GM23338 (cell line): ENCODE measurements at regions not wholly inside any gene's neighbourhood (a gene's known extent, or its start where the extent isn't known, plus 50 kb on each side); places are given as distances from the start of the nearest gene placed in this dataset.

Experiments used
- ATAC-seq: fragments of 200-7000 bp; cut with Tn5 transposase; 3 replicates; pipeline ENCODE4 v1.9.1; 2020
- DNase-seq: peaks from one replicate; pipeline ENCODE4 v3.0.0-alpha.2; 2015; ENCODE audit warnings: low spot score
- H2AFZ ChIP-seq: fragments of 200-600 bp; sonication (generic); 2 replicates; pipeline ENCODE4 v1.8.0; 2016; ENCODE audit warnings: antibody characterized with exemption, mild to moderate bottlenecking, moderate library complexity
- H3F3A ChIP-seq: fragments of 200-600 bp; sonication (generic); replicated peaks from 2 replicates; pipeline ENCODE4 v1.8.0; 2017; ENCODE audit warnings: antibody characterized with exemption, mixed run types, low read depth
- H3K27ac ChIP-seq: fragments of 200-600 bp; sonication (generic); 2 replicates; pipeline ENCODE4 v1.6.1; 2016; ENCODE audit warnings: low read depth
- H3K27me3 ChIP-seq: fragments of 200-600 bp; sonication (generic); 2 replicates; pipeline ENCODE4 v1.8.0; 2016; ENCODE audit warnings: mild to moderate bottlenecking, mixed run types, moderate library complexity; ENCODE audit not compliant: insufficient read depth
- H3K36me3 ChIP-seq: fragments of 200-600 bp; sonication (generic); 2 replicates; pipeline ENCODE4 v1.8.0; 2016; ENCODE audit warnings: mild to moderate bottlenecking; ENCODE audit not compliant: insufficient read depth
- H3K4me1 ChIP-seq: fragments of 200-600 bp; sonication (generic); 2 replicates; pipeline ENCODE4 v1.8.0; 2016; ENCODE audit warnings: mild to moderate bottlenecking, moderate library complexity; ENCODE audit not compliant: insufficient read depth
- H3K4me2 ChIP-seq: fragments of 200-600 bp; sonication (generic); 2 replicates; pipeline ENCODE4 v1.7.1; 2017; ENCODE audit warnings: mixed run types
- H3K4me3 ChIP-seq: fragments of 200-600 bp; sonication (generic); 2 replicates; pipeline ENCODE4 v1.6.1; 2016; ENCODE audit warnings: mixed run types
- H3K79me2 ChIP-seq: fragments of 200-600 bp; sonication (generic); replicated peaks from 2 replicates; pipeline ENCODE4 v1.8.0; 2017; ENCODE audit warnings: mild to moderate bottlenecking; ENCODE audit not compliant: insufficient read depth
- H3K9me2 ChIP-seq: fragments of 200-600 bp; sonication (generic); 2 replicates; pipeline ENCODE4 v1.8.0; 2017; ENCODE audit not compliant: insufficient read depth
- H4K20me1 ChIP-seq: fragments of 200-600 bp; sonication (generic); replicated peaks from 2 replicates; pipeline ENCODE4 v1.8.0; 2017; ENCODE audit warnings: mild to moderate bottlenecking; ENCODE audit not compliant: insufficient read depth
- H3K27ac Mint-ChIP-seq: 2 replicates; pipeline ENCODE4 v1.8.0; 2020; ENCODE audit warnings: inconsistent platforms, mild to moderate bottlenecking, moderate library complexity, mixed read lengths
- H3K27me3 Mint-ChIP-seq: 3 replicates; pipeline ENCODE4 v1.8.0; 2022; ENCODE audit warnings: low read depth, mild to moderate bottlenecking, moderate library complexity, mixed read lengths, inconsistent platforms; ENCODE audit not compliant: insufficient read depth, poor library complexity
- H3K36me3 Mint-ChIP-seq: 3 replicates; pipeline ENCODE4 v1.8.0; 2021; ENCODE audit warnings: low read depth, mild to moderate bottlenecking, inconsistent platforms, moderate library complexity, mixed read lengths
- H3K4me1 Mint-ChIP-seq: 3 replicates; pipeline ENCODE4 v1.8.0; 2020; ENCODE audit warnings: mild to moderate bottlenecking, inconsistent platforms, mixed read lengths
- H3K4me3 Mint-ChIP-seq: 3 replicates; pipeline ENCODE4 v1.8.0; 2021; ENCODE audit warnings: moderate library complexity, mild to moderate bottlenecking, inconsistent platforms, mixed read lengths
- H3K9me3 Mint-ChIP-seq: 3 replicates; pipeline ENCODE4 v1.8.0; 2020; ENCODE audit warnings: moderate library complexity, mild to moderate bottlenecking, inconsistent platforms, mixed read lengths
- CREB1 ChIP-seq: fragments of 250-450 bp; sonication (Bioruptor Pico); IDR thresholded peaks from 2 replicates; pipeline ENCODE4 v1.5.0; 2020; ENCODE audit warnings: low read depth, mild to moderate bottlenecking, moderate library complexity
- CTCF ChIP-seq, 2 experiments: fragments of 200-600 bp in 1 of 2; sonication (generic) in 1 of 2; conservative IDR thresholded peaks; 2 replicates each; pipeline versions ENCODE4 v1.5.1 to v1.6.1; 2016 to 2017; ENCODE audit warnings: antibody characterized with exemption in 2 of 2, low read depth in 2 of 2, mild to moderate bottlenecking in 2 of 2, moderate library complexity in 1 of 2
- EZH2 ChIP-seq: fragments of 200-600 bp; sonication (generic); IDR thresholded peaks from one replicate; pipeline ENCODE4 v1.8.0; 2017; ENCODE audit warnings: antibody characterized with exemption, mild to moderate bottlenecking, low read depth; ENCODE audit not compliant: unreplicated experiment
- EZH2phosphoT487 ChIP-seq: fragments of 200-600 bp; sonication (generic); IDR thresholded peaks from one replicate; pipeline ENCODE4 v1.8.1; 2018; ENCODE audit warnings: antibody characterized with exemption; ENCODE audit not compliant: unreplicated experiment
- JUNB ChIP-seq: IDR thresholded peaks from one replicate; pipeline ENCODE4 v1.6.1; 2016; ENCODE audit warnings: antibody characterized with exemption; ENCODE audit not compliant: unreplicated experiment
- NANOG ChIP-seq: IDR thresholded peaks from 2 replicates; pipeline ENCODE4 v1.6.1; 2016; ENCODE audit warnings: antibody characterized with exemption, borderline replicate concordance
- POLR2AphosphoS5 ChIP-seq: IDR thresholded peaks from 2 replicates; pipeline ENCODE4 v1.6.1; 2016; ENCODE audit warnings: antibody characterized with exemption, low read depth
- STAT1 ChIP-seq: IDR thresholded peaks from one replicate; pipeline ENCODE4 v1.6.1; 2016; ENCODE audit warnings: antibody characterized with exemption; ENCODE audit not compliant: unreplicated experiment
- ZNF114 ChIP-seq: fragments of 250-450 bp; sonication (Bioruptor Pico); IDR thresholded peaks from 2 replicates; pipeline ENCODE4 v1.5.0; 2020; ENCODE audit warnings: mild to moderate bottlenecking, moderate library complexity
- ZNF331 ChIP-seq: fragments of 250-450 bp; sonication (Bioruptor Pico); IDR thresholded peaks from 2 replicates; pipeline ENCODE4 v1.5.0; 2020; ENCODE audit warnings: low read depth, mild to moderate bottlenecking, moderate library complexity
- ZNF462 ChIP-seq: fragments of 250-450 bp; sonication (Bioruptor Pico); IDR thresholded peaks from 2 replicates; pipeline ENCODE4 v1.5.0; 2020; ENCODE audit warnings: mild to moderate bottlenecking, moderate library complexity
- TF ChIP-seq, protein P1 (sequence below): IDR thresholded peaks from one replicate; pipeline ENCODE4 v1.6.1; 2018; ENCODE audit warnings: antibody characterized with exemption; ENCODE audit not compliant: unreplicated experiment
- TF ChIP-seq, protein P2 (sequence below): IDR thresholded peaks from 2 replicates; pipeline ENCODE4 v1.6.1; 2016; ENCODE audit warnings: antibody characterized with exemption

DNA sequence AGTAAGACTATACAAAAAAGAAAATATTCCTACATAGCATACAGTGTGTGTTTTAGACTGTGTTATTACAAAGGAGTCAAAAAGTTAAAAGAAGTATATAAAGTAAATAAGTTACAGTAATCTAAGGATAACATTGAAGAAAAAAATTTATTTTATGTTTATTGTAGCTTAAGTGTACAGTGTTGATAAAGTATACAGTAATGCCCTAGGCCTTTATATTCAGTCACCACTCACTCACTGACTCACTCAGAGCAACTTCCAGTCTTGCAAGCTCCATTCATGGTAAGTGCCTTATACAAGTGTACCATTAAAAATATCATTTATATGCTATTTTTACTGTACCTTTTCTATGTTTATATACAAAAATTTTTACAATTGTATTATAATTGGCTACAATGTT is 220.1 kb downstream of the BCHE start:
- H4K20me1 ChIP-seq, result no peaks in the 10 kb centered on the region
- H2AFZ ChIP-seq, result no peak overlapping the region
- no peaks in the 10 kb centered on the region for H3K9me2 ChIP-seq
- Mint-ChIP-seq H3K9me3 (peaks cover 13% of the 10 kb centered on the region; the same call in 1 of the 3 replicates), H3K36me3 (peaks cover 4% of the 10 kb centered on the region; the same call in 2 of the 3 replicates), H3K4me3 (no peak overlapping the region), H3K27ac (no peak overlapping the region), H3K27me3 (no peaks in the 10 kb centered on the region), H3K4me1 (no peaks in the 10 kb centered on the region)
- no peak for TF ChIP-seq EZH2
- TF ChIP-seq, protein P1, sequence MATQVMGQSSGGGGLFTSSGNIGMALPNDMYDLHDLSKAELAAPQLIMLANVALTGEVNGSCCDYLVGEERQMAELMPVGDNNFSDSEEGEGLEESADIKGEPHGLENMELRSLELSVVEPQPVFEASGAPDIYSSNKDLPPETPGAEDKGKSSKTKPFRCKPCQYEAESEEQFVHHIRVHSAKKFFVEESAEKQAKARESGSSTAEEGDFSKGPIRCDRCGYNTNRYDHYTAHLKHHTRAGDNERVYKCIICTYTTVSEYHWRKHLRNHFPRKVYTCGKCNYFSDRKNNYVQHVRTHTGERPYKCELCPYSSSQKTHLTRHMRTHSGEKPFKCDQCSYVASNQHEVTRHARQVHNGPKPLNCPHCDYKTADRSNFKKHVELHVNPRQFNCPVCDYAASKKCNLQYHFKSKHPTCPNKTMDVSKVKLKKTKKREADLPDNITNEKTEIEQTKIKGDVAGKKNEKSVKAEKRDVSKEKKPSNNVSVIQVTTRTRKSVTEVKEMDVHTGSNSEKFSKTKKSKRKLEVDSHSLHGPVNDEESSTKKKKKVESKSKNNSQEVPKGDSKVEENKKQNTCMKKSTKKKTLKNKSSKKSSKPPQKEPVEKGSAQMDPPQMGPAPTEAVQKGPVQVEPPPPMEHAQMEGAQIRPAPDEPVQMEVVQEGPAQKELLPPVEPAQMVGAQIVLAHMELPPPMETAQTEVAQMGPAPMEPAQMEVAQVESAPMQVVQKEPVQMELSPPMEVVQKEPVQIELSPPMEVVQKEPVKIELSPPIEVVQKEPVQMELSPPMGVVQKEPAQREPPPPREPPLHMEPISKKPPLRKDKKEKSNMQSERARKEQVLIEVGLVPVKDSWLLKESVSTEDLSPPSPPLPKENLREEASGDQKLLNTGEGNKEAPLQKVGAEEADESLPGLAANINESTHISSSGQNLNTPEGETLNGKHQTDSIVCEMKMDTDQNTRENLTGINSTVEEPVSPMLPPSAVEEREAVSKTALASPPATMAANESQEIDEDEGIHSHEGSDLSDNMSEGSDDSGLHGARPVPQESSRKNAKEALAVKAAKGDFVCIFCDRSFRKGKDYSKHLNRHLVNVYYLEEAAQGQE, result no peak
- TF ChIP-seq, protein P2, sequence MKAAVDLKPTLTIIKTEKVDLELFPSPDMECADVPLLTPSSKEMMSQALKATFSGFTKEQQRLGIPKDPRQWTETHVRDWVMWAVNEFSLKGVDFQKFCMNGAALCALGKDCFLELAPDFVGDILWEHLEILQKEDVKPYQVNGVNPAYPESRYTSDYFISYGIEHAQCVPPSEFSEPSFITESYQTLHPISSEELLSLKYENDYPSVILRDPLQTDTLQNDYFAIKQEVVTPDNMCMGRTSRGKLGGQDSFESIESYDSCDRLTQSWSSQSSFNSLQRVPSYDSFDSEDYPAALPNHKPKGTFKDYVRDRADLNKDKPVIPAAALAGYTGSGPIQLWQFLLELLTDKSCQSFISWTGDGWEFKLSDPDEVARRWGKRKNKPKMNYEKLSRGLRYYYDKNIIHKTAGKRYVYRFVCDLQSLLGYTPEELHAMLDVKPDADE, result no peak
- no peak for TF ChIP-seq POLR2AphosphoS5
- TF ChIP-seq JUNB, result no peak
- no peak for TF ChIP-seq CREB1
- TF ChIP-seq ZNF331 (CRISPR knock-in tag), result no peak
- no peak for TF ChIP-seq STAT1
- no peak for TF ChIP-seq CTCF (conservative IDR thresholded peaks at IDR 0.05; ENCODE audit: low read depth in 2 of 2)
- TF ChIP-seq NANOG, result no peak
- TF ChIP-seq ZNF114, result no peak
- TF ChIP-seq EZH2phosphoT487, result no peak
- TF ChIP-seq ZNF462 (CRISPR knock-in tag), result no peak
- H3K36me3 ChIP-seq, result no peaks in the 10 kb centered on the region
- no peak overlapping the region for H3K4me2 ChIP-seq
- no peak for DNase-seq
- H3K79me2 ChIP-seq, result no peaks in the 10 kb centered on the region
- no peaks in the 10 kb centered on the region for H3K27me3 ChIP-seq
- no peak for ATAC-seq
- no peaks in the 10 kb centered on the region for H3F3A ChIP-seq
- H3K4me3 ChIP-seq, result no peak overlapping the region
- H3K27ac ChIP-seq, result no peak overlapping the region
- no peaks in the 10 kb centered on the region for H3K4me1 ChIP-seq
